ENCODE measurements at regions not wholly inside any gene's neighbourhood (a gene's known extent, or its start where the extent isn't known, plus 50 kb on each side); places are given as distances from the start of the nearest gene placed in this dataset.

DNA sequence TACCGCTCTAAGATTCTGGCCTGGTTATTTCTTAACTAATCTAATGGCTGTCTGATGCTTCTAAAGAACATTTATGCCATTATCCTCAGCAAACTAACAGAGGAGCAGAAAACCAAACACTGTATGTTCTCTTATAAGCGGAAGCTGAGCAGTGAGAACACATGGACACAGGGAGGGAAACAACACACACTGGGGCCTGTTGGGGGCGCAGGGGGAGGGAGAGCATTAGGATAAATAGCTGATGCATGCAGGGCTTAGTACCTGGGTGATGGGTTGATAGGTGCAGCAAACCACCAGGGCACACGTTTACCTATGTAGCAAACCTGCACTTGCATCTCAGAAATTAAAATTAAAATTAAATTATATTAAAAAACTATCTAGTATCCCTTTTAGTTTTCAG is 853.5 kb downstream of the GATA3 start:
- H3K27me3 ChIP-seq (replicated peaks), result no peaks in the 10 kb centered on the region
- H3K36me3 ChIP-seq, result no peaks in the 10 kb centered on the region
- no peaks in the 10 kb centered on the region for H3K4me1 ChIP-seq (replicated peaks)
- H3K4me3 ChIP-seq, result no peak overlapping the region
- no peak for DNase-seq (ENCODE audit: low read depth in 1 of 2, low spot score in 2 of 2)
- H3K9me3 ChIP-seq (replicated peaks), result no peaks in the 10 kb centered on the region
- no peak overlapping the region for H3K27ac ChIP-seq

DNA sequence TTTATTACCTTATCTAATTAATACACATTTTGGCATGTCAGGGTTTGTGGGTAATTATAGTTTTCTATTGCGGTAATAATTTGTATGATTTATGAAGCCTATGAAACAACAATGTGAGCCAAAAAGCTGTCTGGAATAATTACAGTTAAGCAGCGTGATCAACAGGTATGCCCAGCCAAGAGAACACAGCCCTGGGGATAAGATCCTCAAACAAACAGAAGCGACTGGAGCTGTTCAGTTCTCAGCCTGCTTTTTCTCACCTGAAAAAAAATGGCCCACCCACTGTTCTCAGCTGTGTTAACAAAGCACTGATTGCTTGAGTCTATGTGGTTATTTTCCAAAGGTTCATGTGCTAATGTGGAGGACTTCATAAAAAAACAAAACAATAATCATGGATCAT is 855.8 kb downstream of the GATA3 start:
- no peak for DNase-seq (ENCODE audit: low read depth in 1 of 2, low spot score in 2 of 2)
- Histone ChIP-seq H3K9me3 (replicated peaks) (no peaks in the 10 kb centered on the region), H3K27me3 (replicated peaks) (no peaks in the 10 kb centered on the region), H3K27ac (no peak overlapping the region), H3K4me1 (replicated peaks) (no peaks in the 10 kb centered on the region), H3K4me3 (no peak overlapping the region), H3K36me3 (no peaks in the 10 kb centered on the region)

DNA sequence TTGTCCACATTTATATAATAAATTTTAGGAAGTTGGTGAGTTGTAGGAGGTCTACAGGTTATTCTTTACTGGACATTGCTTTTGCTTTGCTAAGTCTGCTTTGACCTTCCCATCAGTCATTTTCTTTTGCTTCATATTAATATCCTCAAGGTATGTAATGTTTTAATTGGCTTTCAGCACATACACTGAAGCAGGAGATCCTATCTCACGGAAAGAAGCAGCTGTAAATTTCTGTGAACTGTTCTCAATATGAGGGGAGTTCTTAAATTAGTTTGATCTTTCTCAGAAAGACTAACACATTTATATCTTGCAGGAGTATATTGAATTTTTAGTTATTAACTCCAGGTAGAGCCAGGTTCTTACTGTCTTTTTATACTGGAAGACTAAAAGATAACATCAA is 856.5 kb downstream of the GATA3 start:
- H3K27me3 ChIP-seq (replicated peaks), result no peaks in the 10 kb centered on the region
- H3K4me3 ChIP-seq, result no peak overlapping the region
- H3K4me1 ChIP-seq (replicated peaks), result no peaks in the 10 kb centered on the region
- no peak for DNase-seq (ENCODE audit: low read depth in 1 of 2, low spot score in 2 of 2)
- H3K9me3 ChIP-seq (replicated peaks), result no peaks in the 10 kb centered on the region
- H3K27ac ChIP-seq, result no peak overlapping the region
- no peaks in the 10 kb centered on the region for H3K36me3 ChIP-seq

DNA sequence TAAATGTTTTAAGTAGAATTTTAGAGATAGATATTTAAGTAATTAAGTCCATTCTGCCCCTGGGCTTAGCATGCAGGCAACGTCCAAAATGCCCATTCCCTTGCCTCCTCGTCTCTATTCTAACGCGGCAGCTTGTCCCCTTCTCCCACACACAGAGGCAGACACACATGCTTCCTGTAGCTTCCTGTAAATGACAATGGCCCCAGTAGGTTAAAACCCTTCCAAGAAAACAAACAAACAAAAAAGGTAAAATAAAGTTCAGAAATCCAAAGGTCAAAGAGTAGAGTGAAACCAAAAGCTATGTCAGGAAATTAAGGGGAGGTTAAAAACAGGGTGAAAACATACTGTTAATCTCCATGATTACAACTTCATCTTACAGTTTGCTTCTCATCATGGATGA is 857.6 kb downstream of the GATA3 start:
- Histone ChIP-seq H3K36me3 (no peaks in the 10 kb centered on the region), H3K27me3 (replicated peaks) (no peaks in the 10 kb centered on the region), H3K9me3 (replicated peaks) (no peaks in the 10 kb centered on the region), H3K4me3 (no peak overlapping the region), H3K4me1 (replicated peaks) (no peaks in the 10 kb centered on the region), H3K27ac (no peak overlapping the region)
- no peak for DNase-seq (ENCODE audit: low read depth in 1 of 2, low spot score in 2 of 2)

DNA sequence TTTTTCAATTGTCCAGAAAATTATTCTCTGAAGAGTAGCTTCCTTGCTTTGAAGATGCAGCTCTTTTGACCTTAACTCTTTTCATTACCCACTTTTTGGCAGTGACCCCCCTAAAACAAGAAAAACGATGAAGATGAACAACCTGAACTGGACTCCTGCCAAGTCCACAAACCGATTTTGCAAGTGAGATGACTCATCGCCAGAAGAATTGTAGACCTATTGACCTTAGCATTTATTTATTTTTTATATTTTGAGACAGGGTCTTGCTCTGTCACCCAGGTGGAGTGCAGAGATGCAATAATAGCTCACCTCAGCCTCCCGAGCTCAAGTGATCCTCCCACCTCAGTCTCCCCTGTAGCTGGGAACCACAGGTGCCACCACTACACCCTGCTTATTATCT is 859.2 kb downstream of the GATA3 start:
- Histone ChIP-seq H3K4me1 (replicated peaks) (no peaks in the 10 kb centered on the region), H3K27me3 (replicated peaks) (no peaks in the 10 kb centered on the region), H3K4me3 (no peak overlapping the region), H3K9me3 (replicated peaks) (no peaks in the 10 kb centered on the region), H3K36me3 (no peaks in the 10 kb centered on the region), H3K27ac (no peak overlapping the region)
- no peak for DNase-seq (ENCODE audit: low read depth in 1 of 2, low spot score in 2 of 2)

DNA sequence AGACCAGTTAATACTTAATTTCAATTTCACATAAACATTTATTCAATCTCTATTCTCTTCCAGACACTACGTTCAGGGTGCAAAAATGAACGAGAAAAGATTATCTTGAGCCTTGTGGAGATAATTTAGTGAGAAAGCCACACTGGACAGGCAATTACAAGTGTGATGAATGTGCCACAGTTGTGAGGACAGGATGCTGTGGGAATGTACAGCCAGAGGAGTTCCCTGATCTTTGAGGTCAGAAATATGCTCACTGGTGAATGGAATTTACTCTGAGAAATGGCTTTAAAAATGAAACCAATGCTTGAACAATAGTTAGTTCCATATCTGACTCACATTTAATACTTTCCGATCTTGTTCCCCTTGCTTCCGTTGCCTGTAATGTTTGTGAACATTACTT is 864.8 kb downstream of the GATA3 start:
- Histone ChIP-seq H3K36me3 (no peaks in the 10 kb centered on the region), H3K27ac (no peak overlapping the region), H3K9me3 (replicated peaks) (no peaks in the 10 kb centered on the region), H3K4me3 (no peak overlapping the region), H3K4me1 (replicated peaks) (no peaks in the 10 kb centered on the region), H3K27me3 (replicated peaks) (no peaks in the 10 kb centered on the region)
- no peak for DNase-seq (ENCODE audit: low read depth in 1 of 2, low spot score in 2 of 2)

DNA sequence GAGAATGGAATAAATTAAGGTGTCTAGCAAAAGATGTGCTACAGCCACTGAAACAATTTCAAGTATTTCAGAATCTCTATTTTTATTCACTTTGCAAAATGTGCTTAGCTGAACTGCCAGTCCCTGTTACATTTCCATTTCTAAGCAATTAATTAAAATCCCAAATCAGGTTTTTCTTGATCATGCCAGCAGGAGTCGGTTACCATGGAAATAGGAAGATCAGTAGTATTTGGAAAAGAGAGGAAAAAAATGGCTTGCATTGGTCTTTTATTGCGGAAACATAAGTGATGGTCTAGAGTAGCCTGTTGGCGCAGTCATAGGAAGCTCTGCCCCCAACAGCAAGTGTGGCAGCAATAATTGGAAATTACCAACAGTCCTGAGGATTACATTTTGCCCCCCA is 867.1 kb downstream of the GATA3 start:
- H3K9me3 ChIP-seq (replicated peaks), result no peaks in the 10 kb centered on the region
- no peak overlapping the region for H3K4me3 ChIP-seq
- DNase-seq (ENCODE audit: low read depth in 1 of 2, low spot score in 2 of 2), result no peak
- no peak overlapping the region for H3K27ac ChIP-seq
- H3K27me3 ChIP-seq (replicated peaks), result no peaks in the 10 kb centered on the region
- H3K36me3 ChIP-seq, result no peaks in the 10 kb centered on the region
- H3K4me1 ChIP-seq (replicated peaks), result no peaks in the 10 kb centered on the region

DNA sequence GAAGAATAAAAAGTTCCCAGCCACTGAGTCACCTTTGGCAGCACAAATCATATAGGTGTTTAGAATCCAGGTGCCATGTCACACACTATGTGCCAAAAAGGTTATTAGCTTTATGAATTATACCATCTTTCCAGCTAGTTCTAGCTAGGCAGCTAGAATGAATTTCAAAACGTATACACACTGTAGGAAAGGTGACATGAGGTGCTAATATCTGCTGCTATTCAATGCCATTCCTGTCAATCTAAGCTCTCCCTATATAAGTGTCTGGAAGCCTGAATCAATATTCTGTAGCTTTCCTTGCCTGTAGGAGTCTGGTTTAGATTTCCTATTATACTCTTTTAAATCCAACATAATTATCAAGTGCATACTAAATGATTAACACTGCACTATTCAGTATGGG is 868.6 kb downstream of the GATA3 start:
- H3K27ac ChIP-seq, result no peak overlapping the region
- no peaks in the 10 kb centered on the region for H3K4me1 ChIP-seq (replicated peaks)
- DNase-seq (ENCODE audit: low read depth in 1 of 2, low spot score in 2 of 2), result no peak
- no peaks in the 10 kb centered on the region for H3K36me3 ChIP-seq
- no peak overlapping the region for H3K4me3 ChIP-seq
- H3K27me3 ChIP-seq (replicated peaks), result no peaks in the 10 kb centered on the region
- H3K9me3 ChIP-seq (replicated peaks), result no peaks in the 10 kb centered on the region

DNA sequence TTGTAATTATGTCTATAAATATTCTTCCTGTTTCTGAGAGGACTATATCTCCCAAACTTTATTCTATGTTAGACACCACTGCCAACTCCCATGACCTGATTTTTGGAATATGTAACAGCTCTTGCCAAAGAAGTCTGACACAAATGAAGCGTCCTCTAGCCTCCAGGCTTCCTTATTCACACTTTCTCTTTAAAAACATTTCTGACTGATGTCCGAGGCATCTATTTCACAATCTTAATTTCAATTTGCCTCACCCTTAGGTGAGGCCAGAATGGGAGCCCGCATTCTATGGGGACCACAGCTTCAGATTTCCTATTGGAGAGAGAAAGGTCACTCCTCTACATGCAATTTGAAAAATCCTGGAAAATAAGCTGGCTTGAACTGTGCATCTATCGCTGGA is 873.2 kb downstream of the GATA3 start:
- Histone ChIP-seq H3K27me3 (replicated peaks) (no peaks in the 10 kb centered on the region), H3K4me3 (no peak overlapping the region), H3K36me3 (no peaks in the 10 kb centered on the region), H3K9me3 (replicated peaks) (no peaks in the 10 kb centered on the region), H3K4me1 (replicated peaks) (no peaks in the 10 kb centered on the region), H3K27ac (no peak overlapping the region)
- DNase-seq (ENCODE audit: low read depth in 1 of 2, low spot score in 2 of 2), result no peak

DNA sequence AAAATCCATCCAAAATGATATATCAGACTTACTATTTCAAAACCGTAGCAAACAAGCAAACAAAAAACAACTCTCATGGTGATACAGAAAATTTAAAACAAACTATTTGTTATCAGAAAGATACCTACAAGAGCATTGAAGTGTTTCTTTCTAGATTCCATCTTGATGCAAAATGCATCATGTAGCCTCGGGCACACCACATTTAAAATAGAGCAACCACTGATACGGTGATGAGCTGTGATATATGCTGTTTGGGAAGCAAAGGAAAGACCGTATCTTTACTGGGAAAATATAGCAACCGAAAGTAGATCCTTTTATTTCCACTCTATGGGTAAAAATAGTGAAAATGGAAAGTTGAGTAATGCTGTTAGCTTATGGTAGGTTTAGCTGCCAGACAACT is 892.0 kb downstream of the GATA3 start:
- no peak overlapping the region for H3K4me3 ChIP-seq
- no peaks in the 10 kb centered on the region for H3K4me1 ChIP-seq (replicated peaks)
- H3K36me3 ChIP-seq, result no peaks in the 10 kb centered on the region
- H3K9me3 ChIP-seq (replicated peaks), result no peaks in the 10 kb centered on the region
- no peak overlapping the region for H3K27ac ChIP-seq
- H3K27me3 ChIP-seq (replicated peaks), result no peaks in the 10 kb centered on the region
- no peak for DNase-seq (ENCODE audit: low read depth in 1 of 2, low spot score in 2 of 2)

DNA sequence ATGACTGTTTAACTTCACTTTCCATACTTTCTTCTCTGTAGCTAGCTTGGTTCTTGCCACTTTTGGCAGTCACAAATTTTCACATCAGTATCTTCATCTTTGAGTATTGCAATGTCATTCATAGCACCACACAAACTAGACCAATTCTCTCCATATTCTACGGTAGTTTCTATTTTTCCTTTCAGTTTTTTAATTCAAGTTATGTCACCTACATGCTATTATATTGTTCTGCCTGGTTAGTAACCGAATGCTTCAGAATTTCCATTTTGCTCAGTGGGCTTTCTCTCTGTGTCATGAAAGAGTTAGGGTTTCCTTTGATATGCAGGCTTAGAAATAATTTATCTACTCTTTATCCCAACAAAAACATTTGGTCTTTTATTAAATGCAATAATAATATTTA is 896.5 kb downstream of the GATA3 start:
- Histone ChIP-seq H3K4me3 (no peak overlapping the region), H3K27me3 (replicated peaks) (no peaks in the 10 kb centered on the region), H3K4me1 (replicated peaks) (no peaks in the 10 kb centered on the region), H3K9me3 (replicated peaks) (no peaks in the 10 kb centered on the region), H3K27ac (no peak overlapping the region), H3K36me3 (no peaks in the 10 kb centered on the region)
- DNase-seq (ENCODE audit: low read depth in 1 of 2, low spot score in 2 of 2), result no peak

DNA sequence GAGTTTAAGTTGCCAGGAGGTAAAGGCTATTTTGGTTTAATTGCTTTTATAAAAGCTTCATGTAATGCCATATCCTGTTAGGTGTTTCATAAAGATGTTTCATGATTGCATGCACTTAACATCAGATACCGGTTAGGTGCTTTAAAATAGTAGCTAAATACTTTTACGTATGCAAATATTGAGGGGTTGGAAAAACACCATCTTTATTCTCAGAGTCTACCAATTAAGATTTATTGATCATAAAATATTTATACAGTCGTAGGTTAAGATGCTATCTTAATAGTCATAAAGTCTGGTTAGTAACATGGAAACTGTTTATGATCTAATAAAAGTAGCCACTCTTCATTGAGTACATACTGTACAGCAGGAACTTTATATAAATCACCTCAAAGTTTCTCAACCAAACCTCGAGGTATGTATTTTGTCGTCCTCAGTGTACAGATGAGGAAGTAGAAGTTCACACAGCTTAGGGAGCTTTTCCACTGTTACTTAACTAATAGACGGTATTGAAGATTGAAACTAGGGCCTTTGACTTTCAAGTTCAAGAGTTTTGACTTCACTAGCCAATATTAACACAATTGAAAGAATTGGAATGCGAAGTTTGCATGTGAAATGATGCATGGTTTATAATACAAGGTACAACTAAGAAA is 897.1 kb downstream of the GATA3 start:
- Histone ChIP-seq H3K27ac (no peak overlapping the region), H3K27me3 (replicated peaks) (no peaks in the 10 kb centered on the region), H3K9me3 (replicated peaks) (no peaks in the 10 kb centered on the region), H3K4me1 (replicated peaks) (no peaks in the 10 kb centered on the region), H3K4me3 (no peak overlapping the region), H3K36me3 (no peaks in the 10 kb centered on the region)
- DNase-seq (ENCODE audit: low read depth in 1 of 2, low spot score in 2 of 2), result no peak

DNA sequence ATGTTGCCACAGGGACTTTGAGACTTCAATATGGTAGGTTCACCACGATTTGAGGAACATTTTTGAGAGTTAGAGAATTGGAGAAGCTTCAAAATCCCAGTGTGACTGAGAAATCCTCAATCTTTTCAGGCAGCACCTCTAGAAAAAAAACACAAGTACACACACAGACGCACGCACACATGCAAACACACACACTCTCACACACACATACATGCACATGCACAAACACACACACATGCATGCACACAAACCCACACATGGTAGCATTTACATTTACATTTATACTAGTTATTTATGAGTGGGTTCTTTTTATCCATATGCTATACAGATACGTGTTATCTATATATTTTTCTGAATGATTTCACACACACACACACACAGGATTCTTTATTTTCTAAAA is 901.9 kb downstream of the GATA3 start:
- Histone ChIP-seq H3K27ac (no peak overlapping the region), H3K27me3 (replicated peaks) (no peaks in the 10 kb centered on the region), H3K9me3 (replicated peaks) (no peaks in the 10 kb centered on the region), H3K4me1 (replicated peaks) (no peaks in the 10 kb centered on the region), H3K36me3 (no peaks in the 10 kb centered on the region), H3K4me3 (no peak overlapping the region)
- no peak for DNase-seq (ENCODE audit: low read depth in 1 of 2, low spot score in 2 of 2)

DNA sequence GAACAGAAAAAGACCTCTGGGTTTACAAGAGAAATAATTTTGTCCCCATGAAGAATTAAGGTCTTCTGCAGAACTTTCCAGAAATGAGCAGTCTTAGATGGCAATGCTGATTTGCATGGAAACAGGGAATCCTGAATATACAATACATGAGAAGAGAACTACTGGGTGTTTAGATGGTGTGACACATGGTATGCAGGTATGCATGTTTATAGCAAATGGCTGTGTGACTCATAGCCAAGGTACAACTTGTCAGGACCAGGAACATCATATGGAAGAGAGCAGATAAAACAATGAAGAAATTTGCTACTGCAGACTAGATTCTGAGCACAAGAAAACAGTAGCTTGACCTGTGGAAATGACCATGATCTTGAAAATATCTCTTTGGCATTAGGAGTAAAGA is 907.8 kb downstream of the GATA3 start:
- Histone ChIP-seq H3K4me1 (replicated peaks) (no peaks in the 10 kb centered on the region), H3K27ac (no peak overlapping the region), H3K9me3 (replicated peaks) (no peaks in the 10 kb centered on the region), H3K4me3 (no peak overlapping the region), H3K27me3 (replicated peaks) (no peaks in the 10 kb centered on the region; the same call in 1 of the 2 replicates), H3K36me3 (no peaks in the 10 kb centered on the region)
- DNase-seq (ENCODE audit: low read depth in 1 of 2, low spot score in 2 of 2), result no peak

DNA sequence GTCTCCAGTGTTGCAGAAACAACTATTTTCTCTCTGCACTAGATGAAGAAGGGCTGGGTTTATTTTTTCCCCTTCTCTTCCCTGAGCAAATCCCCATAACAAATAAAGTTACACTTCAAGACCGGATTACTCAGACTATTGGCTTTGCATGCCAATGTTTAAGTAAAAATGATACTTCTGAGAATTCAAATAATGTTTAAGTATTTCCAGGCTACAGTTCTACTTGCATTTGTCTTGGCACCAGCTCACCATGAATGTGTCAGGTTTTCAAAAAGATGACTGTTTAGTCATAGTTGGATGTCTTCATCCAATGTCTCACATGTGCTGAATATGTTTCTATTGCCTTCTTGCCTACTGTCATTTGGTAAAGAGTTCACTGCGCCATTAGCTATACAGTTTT is 912.6 kb downstream of the GATA3 start:
- no peaks in the 10 kb centered on the region for H3K36me3 ChIP-seq
- H3K4me3 ChIP-seq, result no peak overlapping the region
- no peaks in the 10 kb centered on the region for H3K4me1 ChIP-seq (replicated peaks)
- no peaks in the 10 kb centered on the region for H3K9me3 ChIP-seq (replicated peaks)
- H3K27ac ChIP-seq, result no peak overlapping the region
- no peak for DNase-seq (ENCODE audit: low read depth in 1 of 2, low spot score in 2 of 2)
- no peaks in the 10 kb centered on the region; the same call in 1 of the 2 replicates for H3K27me3 ChIP-seq (replicated peaks)
